RWPE1 (cell line): ENCODE measurements at regions not wholly inside any gene's neighbourhood (a gene's known extent, or its start where the extent isn't known, plus 50 kb on each side); places are given as distances from the start of the nearest gene placed in this dataset.

Experiments
- CTCF ChIA-PET: fragments of 350-600 bp; sonication (Branson Sonifier 250); formaldehyde crosslinking; extraction: SDS; loops from one replicate; lab custom pipeline; 2021; lab: Yijun Ruan, JAX
- POLR2A ChIA-PET: fragments of 400-600 bp; formaldehyde crosslinking; extraction: SDS; loops from one replicate; lab custom pipeline; 2020; ENCODE audit warnings: antibody characterized with exemption; ENCODE audit not compliant: low non-redundant PET; lab: Yijun Ruan, JAX
- DNase-seq: peaks from one replicate; pipeline ENCODE4 v3.0.0; 2012; ENCODE audit warnings: low spot score
- H3K27ac ChIP-seq: fragments of 450-650 bp; 2 replicates; pipeline ENCODE4 v1.5.1; 2017
- TF ChIP-seq, protein P1 (sequence below): fragments of 450-650 bp; conservative IDR thresholded peaks from 2 replicates; pipeline ENCODE4 v1.5.1; 2017; ENCODE audit warnings: low read depth, mild to moderate bottlenecking

DNA sequence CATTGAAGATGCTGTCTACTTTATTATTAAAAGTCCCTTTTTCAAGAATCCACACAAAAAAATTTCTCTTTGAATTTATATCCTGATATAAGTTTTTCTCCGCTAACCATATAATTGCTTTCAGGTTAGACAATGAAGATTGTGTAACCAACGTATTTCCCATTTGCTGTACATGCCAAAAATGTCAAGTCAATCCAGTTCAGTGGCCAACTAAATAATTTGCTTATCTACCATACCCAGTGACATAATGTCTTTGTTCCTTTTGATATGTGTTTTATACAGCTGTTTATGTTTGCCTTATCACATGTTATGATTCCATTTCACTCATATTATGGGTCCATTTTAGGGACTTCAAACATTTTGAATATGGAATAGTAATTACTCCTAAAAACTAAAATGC lies 349.9 kb downstream of the EFNA5 start:
- ChIA-PET POLR2A (no interaction called here), CTCF (no interaction called here)
- no peak for DNase-seq
- no peak overlapping the region for H3K27ac ChIP-seq
- TF ChIP-seq, protein P1, sequence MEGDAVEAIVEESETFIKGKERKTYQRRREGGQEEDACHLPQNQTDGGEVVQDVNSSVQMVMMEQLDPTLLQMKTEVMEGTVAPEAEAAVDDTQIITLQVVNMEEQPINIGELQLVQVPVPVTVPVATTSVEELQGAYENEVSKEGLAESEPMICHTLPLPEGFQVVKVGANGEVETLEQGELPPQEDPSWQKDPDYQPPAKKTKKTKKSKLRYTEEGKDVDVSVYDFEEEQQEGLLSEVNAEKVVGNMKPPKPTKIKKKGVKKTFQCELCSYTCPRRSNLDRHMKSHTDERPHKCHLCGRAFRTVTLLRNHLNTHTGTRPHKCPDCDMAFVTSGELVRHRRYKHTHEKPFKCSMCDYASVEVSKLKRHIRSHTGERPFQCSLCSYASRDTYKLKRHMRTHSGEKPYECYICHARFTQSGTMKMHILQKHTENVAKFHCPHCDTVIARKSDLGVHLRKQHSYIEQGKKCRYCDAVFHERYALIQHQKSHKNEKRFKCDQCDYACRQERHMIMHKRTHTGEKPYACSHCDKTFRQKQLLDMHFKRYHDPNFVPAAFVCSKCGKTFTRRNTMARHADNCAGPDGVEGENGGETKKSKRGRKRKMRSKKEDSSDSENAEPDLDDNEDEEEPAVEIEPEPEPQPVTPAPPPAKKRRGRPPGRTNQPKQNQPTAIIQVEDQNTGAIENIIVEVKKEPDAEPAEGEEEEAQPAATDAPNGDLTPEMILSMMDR: no peak

DNA sequence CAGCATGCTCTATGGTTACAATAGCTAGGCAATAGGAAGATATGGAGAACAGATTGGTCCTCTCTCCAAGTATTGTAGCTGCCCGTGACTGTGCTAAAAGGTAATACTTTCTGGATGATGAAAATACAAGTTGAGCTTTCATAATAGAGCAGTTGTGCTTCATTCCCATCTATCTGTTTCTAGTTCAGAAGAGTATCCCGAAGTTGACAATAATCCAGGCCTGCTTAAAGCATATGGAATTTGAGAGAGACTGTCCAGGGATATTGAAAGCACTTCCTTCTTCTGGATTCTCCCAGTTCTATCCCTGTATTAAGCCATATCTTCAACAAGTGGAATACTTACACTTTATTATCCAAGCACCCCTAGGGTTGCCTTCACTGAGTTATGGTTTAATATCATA lies 350.4 kb downstream of the EFNA5 start:
- H3K27ac ChIP-seq: no peak overlapping the region
- no peak for DNase-seq
- ChIA-PET POLR2A (no interaction called here), CTCF (no interaction called here)
- TF ChIP-seq, protein P1: no peak

DNA sequence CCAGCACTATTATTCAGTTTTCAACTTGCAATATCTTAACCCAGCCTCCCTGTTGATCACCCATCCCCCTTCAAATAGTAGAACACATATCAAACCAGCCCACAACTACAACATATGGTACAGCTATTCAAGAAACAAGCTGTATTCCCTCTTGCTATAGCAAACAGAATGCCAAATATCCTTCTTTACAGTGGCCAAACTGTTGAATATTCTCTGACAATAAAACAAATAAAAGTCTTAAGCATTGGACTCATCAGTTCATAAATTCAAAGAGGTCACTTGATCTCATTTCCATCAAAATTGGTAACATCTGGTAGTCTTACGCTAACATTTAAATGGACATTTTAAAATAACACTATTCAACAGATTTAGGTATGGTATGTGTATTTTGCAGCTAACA lies 350.8 kb downstream of the EFNA5 start:
- ChIA-PET POLR2A (no interaction called here), CTCF (interaction anchor here (0.6 kb wide), 1 partner anchor 106 kb away, joined by 5 read pairs; no protein-coding TSS in a partner anchor)
- TF ChIP-seq, protein P1: no peak
- H3K27ac ChIP-seq: no peak overlapping the region
- no peak for DNase-seq

DNA sequence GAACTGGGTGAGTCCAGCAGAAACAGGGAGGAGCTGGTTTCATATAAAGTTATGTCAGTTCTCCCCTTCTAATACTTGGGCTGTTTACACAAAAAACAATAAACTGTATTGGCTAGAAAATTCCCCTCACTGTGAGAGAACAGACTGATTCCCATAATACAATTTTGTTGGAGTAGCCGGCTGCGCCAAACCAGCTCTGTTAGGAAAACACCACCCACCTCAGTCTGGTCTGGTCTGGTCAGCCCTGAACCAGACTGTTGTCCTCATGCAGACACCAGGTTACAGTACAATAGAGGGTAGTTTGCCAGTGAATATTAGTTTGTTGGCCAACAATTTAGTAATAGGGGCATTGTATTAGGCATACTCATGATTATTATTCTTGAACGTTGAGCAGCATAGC lies 356.4 kb downstream of the EFNA5 start:
- POLR2A ChIA-PET: no interaction called here
- H3K27ac ChIP-seq: no peak overlapping the region
- TF ChIP-seq, protein P1: no peak
- DNase-seq: no peak
- CTCF ChIA-PET: no interaction called here

DNA sequence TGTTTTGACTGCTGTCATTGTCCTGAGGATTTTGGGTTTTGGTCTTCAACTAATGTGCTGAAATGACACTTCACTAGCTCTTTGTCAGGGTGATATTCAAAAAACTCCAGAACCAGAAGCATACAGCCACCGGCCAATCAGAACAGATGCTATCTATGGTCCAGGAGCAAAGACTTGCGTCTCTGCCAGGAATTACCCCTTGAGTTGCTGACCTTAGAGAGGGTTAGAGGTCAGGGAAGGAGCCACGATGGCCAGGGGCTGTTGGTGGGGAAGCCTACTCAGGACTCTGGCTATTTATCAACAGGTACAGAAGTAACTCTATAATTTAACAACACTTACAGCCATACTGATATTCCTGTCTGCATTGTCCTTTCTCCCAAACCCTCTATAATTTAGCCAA lies 356.8 kb downstream of the EFNA5 start:
- ChIA-PET POLR2A (no interaction called here), CTCF (no interaction called here)
- H3K27ac ChIP-seq: no peak overlapping the region
- TF ChIP-seq, protein P1: no peak
- no peak for DNase-seq

DNA sequence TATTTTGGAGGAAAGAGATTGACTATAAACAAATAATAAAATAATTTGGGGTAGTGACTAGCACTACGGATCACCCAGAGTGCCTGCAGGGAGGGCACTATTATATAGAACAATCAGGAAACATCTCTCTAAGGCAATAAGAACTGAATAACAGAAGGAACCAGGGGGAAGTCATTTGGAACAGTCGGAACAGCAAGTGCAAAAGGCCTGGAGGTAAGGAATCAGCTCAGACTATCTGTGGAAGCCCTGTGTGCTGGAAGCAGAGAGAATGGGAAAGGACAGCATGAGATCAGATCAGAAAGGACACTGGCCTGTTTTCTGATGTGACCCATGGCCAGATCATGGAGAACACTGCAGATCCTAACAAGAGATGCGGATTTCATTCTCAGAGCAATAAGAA lies 357.6 kb downstream of the EFNA5 start:
- ChIA-PET POLR2A (no interaction called here), CTCF (no interaction called here)
- no peak for DNase-seq

More for the DNA sequence above, 357.6 kb downstream of the EFNA5 start:
- TF ChIP-seq, protein P1: no peak
- H3K27ac ChIP-seq: no peak overlapping the region
